ENCODE measurements at regions not wholly inside any gene's neighbourhood (a gene's known extent, or its start where the extent isn't known, plus 50 kb on each side); places are given as distances from the start of the nearest gene placed in this dataset.

DNA sequence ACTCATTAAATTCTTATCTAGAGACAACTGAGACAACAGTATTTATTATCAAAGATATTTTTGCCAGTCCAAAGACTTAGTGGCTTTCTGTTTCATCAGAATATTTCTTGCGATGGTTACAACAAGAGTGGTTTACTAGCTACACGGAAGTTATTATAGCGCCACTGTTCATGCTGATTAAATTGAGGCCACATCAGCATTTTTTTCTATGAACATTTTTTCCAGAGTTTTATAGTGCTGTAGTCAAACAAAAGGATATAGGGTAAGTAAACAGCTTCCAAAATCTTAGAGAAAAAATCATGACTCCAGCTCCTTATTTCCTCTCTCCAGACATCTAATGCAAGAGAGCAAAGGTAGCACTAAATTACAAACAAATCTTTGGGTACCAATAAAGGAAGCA is 1264.4 kb downstream of the ZPLD1 start:
- no peaks in the 10 kb centered on the region for H3K4me1 Mint-ChIP-seq
- no peaks in the 10 kb centered on the region for H3K27me3 Mint-ChIP-seq (ENCODE audit: low read depth, poor library complexity)
- no peaks in the 10 kb centered on the region for H3K36me3 Mint-ChIP-seq (ENCODE audit: low read depth)
- no peak overlapping the region for H3K27ac Mint-ChIP-seq
- no peaks in the 10 kb centered on the region for H3K9me3 Mint-ChIP-seq
- TF ChIP-seq, protein P1, sequence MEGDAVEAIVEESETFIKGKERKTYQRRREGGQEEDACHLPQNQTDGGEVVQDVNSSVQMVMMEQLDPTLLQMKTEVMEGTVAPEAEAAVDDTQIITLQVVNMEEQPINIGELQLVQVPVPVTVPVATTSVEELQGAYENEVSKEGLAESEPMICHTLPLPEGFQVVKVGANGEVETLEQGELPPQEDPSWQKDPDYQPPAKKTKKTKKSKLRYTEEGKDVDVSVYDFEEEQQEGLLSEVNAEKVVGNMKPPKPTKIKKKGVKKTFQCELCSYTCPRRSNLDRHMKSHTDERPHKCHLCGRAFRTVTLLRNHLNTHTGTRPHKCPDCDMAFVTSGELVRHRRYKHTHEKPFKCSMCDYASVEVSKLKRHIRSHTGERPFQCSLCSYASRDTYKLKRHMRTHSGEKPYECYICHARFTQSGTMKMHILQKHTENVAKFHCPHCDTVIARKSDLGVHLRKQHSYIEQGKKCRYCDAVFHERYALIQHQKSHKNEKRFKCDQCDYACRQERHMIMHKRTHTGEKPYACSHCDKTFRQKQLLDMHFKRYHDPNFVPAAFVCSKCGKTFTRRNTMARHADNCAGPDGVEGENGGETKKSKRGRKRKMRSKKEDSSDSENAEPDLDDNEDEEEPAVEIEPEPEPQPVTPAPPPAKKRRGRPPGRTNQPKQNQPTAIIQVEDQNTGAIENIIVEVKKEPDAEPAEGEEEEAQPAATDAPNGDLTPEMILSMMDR (IDR thresholded peaks at IDR 0.05) = no peak
- H3K4me3 Mint-ChIP-seq = no peak overlapping the region
- no peak for DNase-seq

DNA sequence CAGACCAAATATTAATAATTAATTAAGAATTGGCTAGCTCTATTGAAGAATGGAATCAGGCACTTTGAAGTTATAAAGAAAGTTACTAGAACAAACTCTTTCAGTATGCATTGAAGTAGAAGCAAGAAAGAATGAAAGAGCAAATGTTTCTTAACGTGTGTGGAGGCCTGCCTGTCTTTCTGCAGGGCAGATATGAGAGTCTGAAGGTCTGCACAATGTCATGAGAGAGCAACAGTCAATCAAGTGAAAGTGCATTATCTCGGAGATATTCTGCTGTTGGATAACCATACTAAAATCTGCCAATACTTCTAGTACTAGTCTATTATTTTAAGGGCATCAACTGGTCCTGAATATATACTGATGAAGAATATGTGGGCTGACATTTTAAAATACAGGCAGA is 1270.8 kb downstream of the ZPLD1 start:
- H3K27ac Mint-ChIP-seq = no peak overlapping the region
- no peaks in the 10 kb centered on the region for H3K27me3 Mint-ChIP-seq (ENCODE audit: low read depth, poor library complexity)
- no peak for DNase-seq
- H3K36me3 Mint-ChIP-seq (ENCODE audit: low read depth) = no peaks in the 10 kb centered on the region
- TF ChIP-seq, protein P1 (IDR thresholded peaks at IDR 0.05) = no peak
- no peak overlapping the region for H3K4me3 Mint-ChIP-seq
- no peaks in the 10 kb centered on the region for H3K9me3 Mint-ChIP-seq
- no peaks in the 10 kb centered on the region for H3K4me1 Mint-ChIP-seq

DNA sequence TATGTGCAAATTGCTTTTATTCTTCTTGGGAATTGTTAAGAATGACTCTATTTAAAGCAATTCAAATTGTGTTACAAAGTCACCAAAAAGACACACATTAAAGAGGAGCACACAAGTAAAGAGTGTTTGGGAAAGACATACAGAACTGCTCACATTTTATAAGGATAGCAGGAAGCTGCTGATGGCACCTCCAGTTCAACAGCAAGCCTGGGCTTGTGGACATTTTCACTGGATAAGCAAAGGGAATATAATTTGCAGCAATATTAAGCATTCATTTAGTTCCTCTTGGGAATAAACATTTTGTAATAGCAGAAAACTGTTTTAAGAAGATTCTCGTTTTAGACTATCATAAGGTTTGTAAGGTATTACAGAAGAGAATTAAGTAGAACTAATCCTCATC is 1271.9 kb downstream of the ZPLD1 start:
- Mint-ChIP-seq H3K9me3 (no peaks in the 10 kb centered on the region), H3K36me3 (ENCODE audit: low read depth) (no peaks in the 10 kb centered on the region), H3K4me1 (no peaks in the 10 kb centered on the region), H3K4me3 (no peak overlapping the region), H3K27me3 (ENCODE audit: low read depth, poor library complexity) (no peaks in the 10 kb centered on the region), H3K27ac (no peak overlapping the region)
- DNase-seq = no peak
- TF ChIP-seq, protein P1 (IDR thresholded peaks at IDR 0.05) = no peak

DNA sequence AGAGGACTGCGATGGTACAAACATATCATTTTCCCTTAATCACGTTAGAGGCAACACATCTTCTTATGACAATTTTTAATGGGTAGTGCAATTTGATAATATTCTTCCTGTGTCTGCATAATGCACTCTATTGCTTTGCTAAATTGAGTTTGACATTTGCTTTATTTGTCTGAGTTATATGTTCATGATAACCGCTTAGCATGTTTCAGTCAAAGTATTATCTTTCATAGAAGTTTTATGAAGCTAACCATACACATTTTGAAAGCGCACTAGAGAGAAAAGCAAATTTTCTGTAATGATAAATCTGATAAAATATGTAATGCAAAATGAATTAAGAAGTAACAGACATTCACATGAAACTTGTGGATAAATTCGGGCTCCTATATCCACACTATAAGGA is 1276.9 kb downstream of the ZPLD1 start:
- TF ChIP-seq, protein P1 (IDR thresholded peaks at IDR 0.05) = no peak
- Mint-ChIP-seq H3K27ac (no peak overlapping the region), H3K4me1 (no peaks in the 10 kb centered on the region), H3K4me3 (no peak overlapping the region), H3K27me3 (ENCODE audit: low read depth, poor library complexity) (no peaks in the 10 kb centered on the region), H3K36me3 (ENCODE audit: low read depth) (no peaks in the 10 kb centered on the region), H3K9me3 (no peaks in the 10 kb centered on the region)
- DNase-seq = no peak

DNA sequence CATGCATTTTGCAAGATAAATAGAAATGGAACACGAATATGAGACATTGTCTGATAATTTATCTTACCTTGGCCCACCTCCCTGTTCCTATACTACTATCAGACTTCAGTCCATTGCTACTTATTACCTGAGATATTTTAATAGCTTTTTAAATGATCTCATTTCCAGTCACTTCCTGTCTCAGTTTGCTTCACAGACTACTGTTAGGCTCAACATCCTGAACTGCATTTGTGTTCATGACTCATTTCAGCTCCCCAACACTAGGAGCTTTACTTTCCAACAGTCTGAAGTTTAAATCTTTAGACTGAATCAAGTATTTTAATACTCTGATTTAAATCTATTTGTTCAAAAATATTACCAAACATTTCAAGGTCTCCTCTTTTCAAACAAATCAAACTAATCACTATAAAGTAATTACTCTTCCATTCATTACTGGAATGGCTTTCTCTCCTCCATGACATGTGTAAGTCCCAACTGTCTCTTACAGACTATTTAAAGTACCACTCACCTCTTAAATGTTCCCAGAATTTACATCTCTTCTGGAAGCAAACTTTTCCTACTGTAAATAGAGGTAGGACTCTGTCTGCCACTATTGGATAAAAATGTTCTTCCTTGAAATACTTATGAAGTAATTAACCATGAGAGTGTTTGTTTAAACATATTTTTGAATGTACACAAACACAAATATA is 1277.6 kb downstream of the ZPLD1 start:
- Mint-ChIP-seq H3K4me1 (no peaks in the 10 kb centered on the region), H3K27me3 (ENCODE audit: low read depth, poor library complexity) (no peaks in the 10 kb centered on the region), H3K36me3 (ENCODE audit: low read depth) (no peaks in the 10 kb centered on the region), H3K4me3 (no peak overlapping the region), H3K9me3 (no peaks in the 10 kb centered on the region), H3K27ac (no peak overlapping the region)
- TF ChIP-seq, protein P1 (IDR thresholded peaks at IDR 0.05) = no peak
- DNase-seq = no peak

DNA sequence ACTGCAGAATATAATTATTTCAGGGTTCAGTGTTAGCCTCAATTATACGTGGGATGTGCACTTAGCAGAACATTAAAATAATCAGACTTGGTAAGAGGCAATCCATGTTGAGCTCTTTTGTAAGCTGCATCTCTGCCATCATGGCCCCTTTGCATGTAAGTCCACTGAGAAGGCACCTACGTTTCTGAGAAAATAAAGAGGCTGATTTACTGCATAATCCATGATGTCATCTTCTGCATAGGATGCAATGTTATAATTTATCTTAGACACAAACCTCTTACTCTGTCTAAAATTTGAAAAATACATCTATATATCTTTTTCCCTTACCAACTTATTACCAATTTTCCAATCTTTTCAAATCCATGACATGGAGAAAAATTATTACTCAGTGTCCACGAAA is 1294.7 kb downstream of the ZPLD1 start:
- Mint-ChIP-seq H3K36me3 (ENCODE audit: low read depth) (no peaks in the 10 kb centered on the region), H3K4me1 (no peaks in the 10 kb centered on the region), H3K4me3 (no peak overlapping the region)

More for the DNA sequence above, 1294.7 kb downstream of the ZPLD1 start:
- DNase-seq = no peak
- TF ChIP-seq, protein P1 (IDR thresholded peaks at IDR 0.05) = no peak
- H3K27ac Mint-ChIP-seq = no peak overlapping the region
- H3K9me3 Mint-ChIP-seq = no peaks in the 10 kb centered on the region
- H3K27me3 Mint-ChIP-seq (ENCODE audit: low read depth, poor library complexity) = no peaks in the 10 kb centered on the region
